Adrenal gland (tissue), 9 donors: ENCODE measurements at regions not wholly inside any gene's neighbourhood (a gene's known extent, or its start where the extent isn't known, plus 50 kb on each side); places are given as distances from the start of the nearest gene placed in this dataset.

Source experiments
- DNase-seq, 7 donors: peaks; one replicate each; pipeline ENCODE4 v3.0.0-alpha.2; 2019 to 2020
- H3K27ac ChIP-seq, 5 donors: fragments of 200-600 bp; sonication (generic) in 4 of 5; 1 replicate in 3 of 5; 2 replicates in 2 of 5; pipeline versions ENCODE4 v1.5.1 to v1.8.0; 2016 to 2020; ENCODE audit warnings: mild to moderate bottlenecking in 1 of 5
- H3K27me3 ChIP-seq: fragments of 200-600 bp; 2 replicates; pipeline ENCODE4 v1.8.0; 2021
- H3K36me3 ChIP-seq, 2 donors: fragments of 200-600 bp; replicated peaks in 1 of 2; 1 replicate in 1 of 2; 2 replicates in 1 of 2; pipeline versions ENCODE4 v1.5.1 to v1.8.0; 2018 to 2022
- H3K4me1 ChIP-seq, 2 donors: fragments of 200-600 bp; replicated peaks in 1 of 2; 1 replicate in 1 of 2; 2 replicates in 1 of 2; pipeline versions ENCODE4 v1.5.1 to v1.8.0; 2018 to 2021
- H3K4me3 ChIP-seq, 4 donors: fragments of 200-600 bp; sonication (generic) in 3 of 4; one replicate each; pipeline ENCODE4 v1.5.1; 2016 to 2018
- H3K9me3 ChIP-seq, 3 donors: fragments of 200-600 bp; sonication (generic) in 1 of 3; replicated peaks in 1 of 3; 1 replicate in 2 of 3; 2 replicates in 1 of 3; pipeline versions ENCODE4 v1.5.1 to v1.8.0; 2016 to 2021
- CTCF ChIP-seq, 6 experiments: fragments of 450-650 bp in 4 of 6; fragments of 200-600 bp in 2 of 6; sonication (generic) in 1 of 6; IDR thresholded peaks; 1 replicate in 5 of 6; 2 replicates in 1 of 6; pipeline versions ENCODE4 v1.5.1 to v1.8.0; 2016 to 2021; ENCODE audit warnings: antibody characterized with exemption in 6 of 6, mild to moderate bottlenecking in 2 of 6, moderate library complexity in 1 of 6
- POLR2A ChIP-seq, 2 donors: fragments of 450-650 bp; IDR thresholded peaks; one replicate each; pipeline ENCODE4 v1.6.1; 2017; ENCODE audit warnings: antibody characterized with exemption in 2 of 2, mild to moderate bottlenecking in 2 of 2, moderate library complexity in 1 of 2
- WGBS, 4 donors: extraction: QIAGEN DNeasy Blood & Tissue Kit in 2 of 4; methylation state at CpG; one replicate each; pipeline versions ENCODE4 v1.1.5 to v1.1.7; 2013 to 2017; 5-methylcytosine and 5-hydroxymethylcytosine counted together
- intact Hi-C, 2 donors: fragments of 100-400 bp; cut with DNase I; formaldehyde crosslinking; loops; one replicate each; pipeline versions ENCODE4 v1.14.1 to v1.15.0; 2022 to 2023
- donor health status: healthy with polysubstance abuse.
- donor health status: Bipolar disorder and iron deficiency.
- donor health status: DM: yes; HTN: yes; CAD: no.
- donor health status: DM: no; HTN: no; CAD: no.
- donor health status: DM: no; HTN: no; CAD: no.

GRCh38 chr10:28905371-28905770 is 228.1 kb downstream of the BAMBI start:
- Histone ChIP-seq H3K4me1 (no peaks in the 10 kb centered on the region), H3K27me3 (no peaks in the 10 kb centered on the region), H3K4me3 (no peak overlapping the region), H3K27ac (no peak overlapping the region), H3K36me3 (no peaks in the 10 kb centered on the region), H3K9me3 (no peaks in the 10 kb centered on the region)
- no peak for DNase-seq
- intact Hi-C loops = no loop called here
- 79 to 85% (median 83%) methylated on average over 5 of the region's 5 CpGs for WGBS, 4 donors
- TF ChIP-seq CTCF (IDR thresholded peaks at IDR 0.05) (no peak), POLR2A (IDR thresholded peaks at IDR 0.05) (no peak)

- H3K9me3 ChIP-seq = no peaks in the 10 kb centered on the region
- no peak for DNase-seq
- TF ChIP-seq POLR2A (IDR thresholded peaks at IDR 0.05) = no peak
- no peak for TF ChIP-seq CTCF (IDR thresholded peaks at IDR 0.05)
- H3K4me1 ChIP-seq = no peaks in the 10 kb centered on the region
- intact Hi-C loops = no loop called here
- H3K36me3 ChIP-seq = no peaks in the 10 kb centered on the region
- WGBS, 4 donors = 78 to 86% (median 80%) methylated on average over 11 of the region's 11 CpGs
- no peak overlapping the region for H3K27ac ChIP-seq
- H3K4me3 ChIP-seq = no peak overlapping the region
- no peaks in the 10 kb centered on the region for H3K27me3 ChIP-seq
Measured at GRCh38 chr10:28906011-28906411, 228.7 kb downstream of the BAMBI start.

- TF ChIP-seq CTCF (IDR thresholded peaks at IDR 0.05) (no peak), POLR2A (IDR thresholded peaks at IDR 0.05) (no peak)
Measured at GRCh38 chr10:28906415-28906814, 229.1 kb downstream of the BAMBI start.

GRCh38 chr10:28906934-28907333 is 229.6 kb downstream of the BAMBI start:
- 88 to 100% (median 95%) methylated on average over 3 of the region's 3 CpGs for WGBS, 4 donors
- Histone ChIP-seq H3K27me3 (no peaks in the 10 kb centered on the region), H3K9me3 (no peaks in the 10 kb centered on the region), H3K4me1 (no peaks in the 10 kb centered on the region), H3K27ac (no peak overlapping the region), H3K4me3 (no peak overlapping the region), H3K36me3 (no peaks in the 10 kb centered on the region)
- no peak for DNase-seq
- TF ChIP-seq CTCF (IDR thresholded peaks at IDR 0.05) = no peak
- no peak for TF ChIP-seq POLR2A (IDR thresholded peaks at IDR 0.05)
- intact Hi-C loops = no loop called here

More at GRCh38 chr10:28906415-28906814, 229.1 kb downstream of the BAMBI start:
- Histone ChIP-seq H3K27ac (no peak overlapping the region), H3K4me3 (no peak overlapping the region), H3K4me1 (no peaks in the 10 kb centered on the region), H3K27me3 (no peaks in the 10 kb centered on the region), H3K9me3 (no peaks in the 10 kb centered on the region), H3K36me3 (no peaks in the 10 kb centered on the region)
- intact Hi-C loops = no loop called here
- DNase-seq = no peak
- 84 to 91% (median 85%) methylated on average over 4 of the region's 4 CpGs for WGBS, 4 donors
